Uterus (tissue), 2 donors: ENCODE measurements at regions not wholly inside any gene's neighbourhood (a gene's known extent, or its start where the extent isn't known, plus 50 kb on each side); places are given as distances from the start of the nearest gene placed in this dataset.

ENCODE experiments used
- CTCF ChIP-seq, 4 experiments: fragments of 200-600 bp in 2 of 4; fragments of 450-650 bp in 2 of 4; sonication (generic) in 2 of 4; IDR thresholded peaks; one replicate each; pipeline ENCODE4 v1.5.1; 2016 to 2019; ENCODE audit warnings: antibody characterized with exemption in 4 of 4, mild to moderate bottlenecking in 2 of 4, moderate library complexity in 1 of 4
- POLR2A ChIP-seq, 2 donors: fragments of 450-650 bp; IDR thresholded peaks; one replicate each; pipeline ENCODE4 v1.6.1; 2016; ENCODE audit warnings: antibody characterized with exemption in 2 of 2, mild to moderate bottlenecking in 1 of 2, moderate library complexity in 1 of 2

GRCh38 chr9:27977931-27978330 lies 404.6 kb upstream of the C9orf72 start:
- TF ChIP-seq CTCF (IDR thresholded peaks at IDR 0.05) (no peak), POLR2A (IDR thresholded peaks at IDR 0.05) (no peak)
